ENCODE measurements at regions not wholly inside any gene's neighbourhood (a gene's known extent, or its start where the extent isn't known, plus 50 kb on each side); places are given as distances from the start of the nearest gene placed in this dataset.

- TF ChIP-seq CTCF (conservative IDR thresholded peaks at IDR 0.05; ENCODE audit: low read length) (peak; percentile 65), EZH2phosphoT487 (IDR thresholded peaks at IDR 0.05; ENCODE audit: borderline replicate concordance, low read depth, low read length) (no peak)
Observed at GRCh38 chr4:123096038-123096437, 173.6 kb upstream of the NUDT6 start.

Data from OCI-LY7 (cell line).